Glutamatergic neuron (in vitro differentiated cells): ENCODE measurements at regions not wholly inside any gene's neighbourhood (a gene's known extent, or its start where the extent isn't known, plus 50 kb on each side); places are given as distances from the start of the nearest gene placed in this dataset.

Source experiments
- DNase-seq: peaks from one replicate; pipeline ENCODE4 v3.0.0; 2022
- H3K27ac Mint-ChIP-seq: one replicate; pipeline ENCODE4 v1.8.0; 2020; ENCODE audit warnings: mild to moderate bottlenecking, mixed read lengths, inconsistent platforms; ENCODE audit not compliant: unreplicated experiment
- H3K27me3 Mint-ChIP-seq: one replicate; pipeline ENCODE4 v1.8.0; 2020; ENCODE audit warnings: mild to moderate bottlenecking, moderate library complexity, mixed read lengths, inconsistent platforms; ENCODE audit not compliant: unreplicated experiment
- H3K36me3 Mint-ChIP-seq: one replicate; pipeline ENCODE4 v1.8.0; 2020; ENCODE audit warnings: mild to moderate bottlenecking, mixed read lengths, inconsistent platforms; ENCODE audit not compliant: unreplicated experiment
- H3K4me1 Mint-ChIP-seq: one replicate; pipeline ENCODE4 v1.8.0; 2020; ENCODE audit warnings: mild to moderate bottlenecking, low read depth, mixed read lengths, inconsistent platforms; ENCODE audit not compliant: unreplicated experiment
- H3K4me3 Mint-ChIP-seq: one replicate; pipeline ENCODE4 v1.8.0; 2020; ENCODE audit warnings: mild to moderate bottlenecking, mixed read lengths, inconsistent platforms; ENCODE audit not compliant: unreplicated experiment
- H3K9me3 Mint-ChIP-seq: one replicate; pipeline ENCODE4 v1.8.0; 2020; ENCODE audit warnings: mild to moderate bottlenecking, moderate library complexity, mixed read lengths, inconsistent platforms; ENCODE audit not compliant: unreplicated experiment
- CTCF ChIP-seq: fragments of 200-600 bp; sonication (generic); IDR thresholded peaks from one replicate; pipeline ENCODE4 v1.5.0; 2021; ENCODE audit not compliant: partially characterized antibody, unreplicated experiment

- H3K4me3 Mint-ChIP-seq, result no peak overlapping the region
These were observed 213.2 kb upstream of the ZFP42 start for GRCh38 chr4:187782286-187782824.

GRCh38 chr4:187786190-187786589 is 209.4 kb upstream of the ZFP42 start:
- Mint-ChIP-seq H3K9me3 (no peaks in the 10 kb centered on the region), H3K27ac (no peak overlapping the region), H3K36me3 (no peaks in the 10 kb centered on the region), H3K4me3 (no peak overlapping the region), H3K27me3 (no peaks in the 10 kb centered on the region), H3K4me1 (no peaks in the 10 kb centered on the region)
- no peak for TF ChIP-seq CTCF
- no peak for DNase-seq

More at GRCh38 chr4:187782286-187782824, 213.2 kb upstream of the ZFP42 start:
- DNase-seq, result no peak
- Mint-ChIP-seq H3K9me3 (peaks cover 2% of the 10 kb centered on the region), H3K4me1 (no peaks in the 10 kb centered on the region), H3K36me3 (peaks cover 5% of the 10 kb centered on the region), H3K27ac (no peak overlapping the region), H3K27me3 (peaks cover 4% of the 10 kb centered on the region)
- TF ChIP-seq CTCF, result no peak

- no peak for TF ChIP-seq CTCF
- DNase-seq, result no peak
These were observed 206.5 kb upstream of the ZFP42 start for GRCh38 chr4:187789078-187789477.

DNA sequence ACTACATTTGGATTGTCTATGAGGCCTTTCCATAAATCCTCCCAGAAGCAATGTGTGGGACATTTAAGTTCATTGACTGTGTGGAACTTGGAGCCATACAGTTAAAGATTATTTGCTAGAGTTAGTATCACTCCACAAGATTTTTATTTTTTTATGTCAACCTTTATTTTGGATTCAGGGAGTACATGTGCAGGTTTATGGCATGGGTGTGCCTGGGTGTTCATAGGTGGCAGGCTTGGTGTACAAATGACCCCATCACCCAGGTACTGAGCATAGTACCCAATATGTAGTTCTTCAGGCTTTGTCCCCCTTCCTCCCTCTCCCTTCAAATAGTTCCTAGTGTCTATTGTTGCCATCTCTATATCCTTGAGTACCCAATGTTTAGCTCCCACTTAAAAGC is 199.8 kb upstream of the ZFP42 start:
- no peak for TF ChIP-seq CTCF
- Mint-ChIP-seq H3K4me3 (no peak overlapping the region), H3K27ac (no peak overlapping the region), H3K27me3 (peaks cover 2% of the 10 kb centered on the region), H3K4me1 (peaks cover 2% of the 10 kb centered on the region), H3K9me3 (peaks cover 7% of the 10 kb centered on the region), H3K36me3 (peaks cover 9% of the 10 kb centered on the region)
- no peak for DNase-seq

More at GRCh38 chr4:187789078-187789477, 206.5 kb upstream of the ZFP42 start:
- no peak overlapping the region for H3K27ac Mint-ChIP-seq
- H3K9me3 Mint-ChIP-seq, result no peaks in the 10 kb centered on the region
- H3K36me3 Mint-ChIP-seq, result no peaks in the 10 kb centered on the region
- H3K4me1 Mint-ChIP-seq, result peaks cover 2% of the 10 kb centered on the region
- H3K4me3 Mint-ChIP-seq, result no peak overlapping the region
- no peaks in the 10 kb centered on the region for H3K27me3 Mint-ChIP-seq

GRCh38 chr4:187798385-187798784 is 197.2 kb upstream of the ZFP42 start:
- H3K27me3 Mint-ChIP-seq, result peaks cover 2% of the 10 kb centered on the region
- no peak for TF ChIP-seq CTCF
- no peak for DNase-seq
- H3K27ac Mint-ChIP-seq, result no peak overlapping the region
- no peaks in the 10 kb centered on the region for H3K4me1 Mint-ChIP-seq
- H3K36me3 Mint-ChIP-seq, result peaks cover 9% of the 10 kb centered on the region
- peaks cover 8% of the 10 kb centered on the region for H3K9me3 Mint-ChIP-seq
- no peak overlapping the region for H3K4me3 Mint-ChIP-seq
